IMR-90 (cell line): ENCODE measurements at regions not wholly inside any gene's neighbourhood (a gene's known extent, or its start where the extent isn't known, plus 50 kb on each side); places are given as distances from the start of the nearest gene placed in this dataset.

ENCODE experiments used
- ATAC-seq: fragments of 200-7000 bp; cut with Tn5 transposase; 2 replicates; pipeline ENCODE4 v1.9.1; 2020; ENCODE audit warnings: low read depth, mild to moderate bottlenecking, moderate library complexity
- BruUV-seq: library from RNA; stranded (reverse); fragments of 400-500 nt; replicated peaks from 2 replicates; lab custom pipeline; 2021; lab: Mats Ljungman, UMichigan
- CTCF ChIA-PET: fragments of 300-600 bp; formaldehyde crosslinking; extraction: SDS; loops from one replicate; lab custom pipeline; 2021; ENCODE audit warnings: antibody characterized with exemption; lab: Yijun Ruan, JAX
- POLR2A ChIA-PET: fragments of 300-600 bp; sonication (Branson Sonifier 250); formaldehyde crosslinking; loops from one replicate; lab custom pipeline; 2022; ENCODE audit warnings: antibody characterized with exemption; ENCODE audit not compliant: unreplicated experiment; lab: Charles Lee
- DNase-seq: peaks from one replicate; pipeline ENCODE4 v3.0.0; 2013
- H2AFZ ChIP-seq: replicated peaks from 2 replicates; pipeline ENCODE3; 2013; ENCODE audit warnings: low read length, mild to moderate bottlenecking; ENCODE audit not compliant: poor library complexity
- H2AK5ac ChIP-seq: 2 replicates; pipeline ENCODE4 v1.6.1; 2013; ENCODE audit warnings: low read depth, low read length, inconsistent platforms
- H2AK9ac ChIP-seq: replicated peaks from 2 replicates; pipeline ENCODE3; 2013; ENCODE audit warnings: mild to moderate bottlenecking, low read depth, low read length, moderate library complexity; ENCODE audit not compliant: poor library complexity
- H2BK120ac ChIP-seq: 2 replicates; pipeline ENCODE4 v1.6.1; 2013; ENCODE audit warnings: low read depth, low read length, inconsistent platforms
- H2BK15ac ChIP-seq: 3 replicates; pipeline ENCODE4 v1.6.1; 2013; ENCODE audit warnings: low read depth, low read length, inconsistent platforms
- H2BK20ac ChIP-seq: 2 replicates; pipeline ENCODE4 v1.6.1; 2013; ENCODE audit warnings: low read depth, mild to moderate bottlenecking, inconsistent platforms, low read length, moderate library complexity
- H2BK5ac ChIP-seq: 2 replicates; pipeline ENCODE4 v1.6.1; 2013; ENCODE audit warnings: mild to moderate bottlenecking, low read depth, low read length, inconsistent platforms; ENCODE audit not compliant: poor library complexity, severe bottlenecking
- H3K14ac ChIP-seq: replicated peaks from 2 replicates; pipeline ENCODE4 v1.6.1; 2013; ENCODE audit warnings: low read depth, low read length, inconsistent platforms
- H3K18ac ChIP-seq: 2 replicates; pipeline ENCODE4 v1.6.1; 2013; ENCODE audit warnings: low read depth, low read length, control low read depth
- H3K23ac ChIP-seq: 2 replicates; pipeline ENCODE4 v1.6.1; 2013; ENCODE audit warnings: low read depth, low read length, inconsistent platforms
- H3K27ac ChIP-seq: 2 replicates; pipeline ENCODE4 v1.5.1; 2013; ENCODE audit warnings: mild to moderate bottlenecking, control low read depth, low read length; ENCODE audit not compliant: insufficient read depth
- H3K27me3 ChIP-seq: 2 replicates; pipeline ENCODE4 v1.6.1; 2013; ENCODE audit warnings: low read length; ENCODE audit not compliant: control insufficient read depth, insufficient read depth
- H3K36me3 ChIP-seq: 2 replicates; pipeline ENCODE4 v1.6.1; 2013; ENCODE audit warnings: low read length, mixed read lengths; ENCODE audit not compliant: control insufficient read depth, insufficient read depth
- H3K4ac ChIP-seq: 2 replicates; pipeline ENCODE4 v1.6.1; 2013; ENCODE audit warnings: low read depth, low read length, inconsistent platforms
- H3K4me1 ChIP-seq: 2 replicates; pipeline ENCODE4 v1.6.1; 2013; ENCODE audit warnings: low read length, mixed read lengths; ENCODE audit not compliant: control insufficient read depth, insufficient read depth
- H3K4me2 ChIP-seq: 2 replicates; pipeline ENCODE4 v1.6.1; 2013; ENCODE audit warnings: low read depth, mild to moderate bottlenecking, control low read depth, low read length, moderate library complexity
- H3K4me3 ChIP-seq: 2 replicates; pipeline ENCODE4 v1.5.1; 2013; ENCODE audit warnings: low read depth, mild to moderate bottlenecking, control low read depth, low read length, moderate library complexity; ENCODE audit not compliant: insufficient read depth
- H3K56ac ChIP-seq: 2 replicates; pipeline ENCODE4 v1.6.1; 2013; ENCODE audit warnings: low read length, inconsistent platforms; ENCODE audit not compliant: insufficient read depth; ENCODE audit errors: extremely low read depth
- H3K79me1 ChIP-seq, 2 experiments: 2 replicates each; pipeline ENCODE4 v1.6.1; 2013; ENCODE audit warnings: low read length in 2 of 2, inconsistent platforms in 1 of 2, low read depth in 1 of 2
- H3K9ac ChIP-seq: 2 replicates; pipeline ENCODE4 v1.6.1; 2013; ENCODE audit warnings: low read depth, low read length, control low read depth
- H3K9me1 ChIP-seq: 2 replicates; pipeline ENCODE4 v1.6.1; 2013; ENCODE audit warnings: low read length, inconsistent platforms; ENCODE audit not compliant: insufficient read depth
- H3K9me3 ChIP-seq: 2 replicates; pipeline ENCODE4 v1.6.1; 2013; ENCODE audit warnings: low read length; ENCODE audit not compliant: control insufficient read depth, insufficient read depth
- H4K20me1 ChIP-seq: 2 replicates; pipeline ENCODE4 v1.6.1; 2013; ENCODE audit warnings: low read length, inconsistent platforms; ENCODE audit not compliant: insufficient read depth
- H4K5ac ChIP-seq: 2 replicates; pipeline ENCODE4 v1.6.1; 2013; ENCODE audit warnings: mild to moderate bottlenecking, low read depth, low read length, control low read depth
- H4K8ac ChIP-seq, 2 experiments: 2 replicates each; pipeline ENCODE4 v1.6.1; 2013; ENCODE audit warnings: low read depth in 2 of 2, low read length in 2 of 2, control low read depth in 1 of 2, inconsistent platforms in 1 of 2
- H4K91ac ChIP-seq: 2 replicates; pipeline ENCODE4 v1.6.1; 2013; ENCODE audit warnings: low read depth, low read length, inconsistent platforms; ENCODE audit not compliant: insufficient read depth
- BHLHE40 ChIP-seq: fragments of 150-350 bp; IDR thresholded peaks from 2 replicates; pipeline ENCODE4 v1.6.1; 2016; ENCODE audit warnings: mild to moderate bottlenecking, low read depth, low read length
- CHD1 ChIP-seq: IDR thresholded peaks from 2 replicates; pipeline ENCODE4 v1.6.1; 2012; ENCODE audit warnings: low read depth, low read length, improper control_type of control experiment
- FOS ChIP-seq: fragments of 150-350 bp; IDR thresholded peaks from 2 replicates; pipeline ENCODE4 v1.6.1; 2016; ENCODE audit warnings: low read depth, low read length
- MAFK ChIP-seq: IDR thresholded peaks from 2 replicates; pipeline ENCODE4 v1.6.1; 2012; ENCODE audit warnings: low read depth, low read length, improper control_type of control experiment
- MAZ ChIP-seq: IDR thresholded peaks from 2 replicates; pipeline ENCODE4 v1.6.1; 2012; ENCODE audit warnings: low read depth, mild to moderate bottlenecking, low read length, improper control_type of control experiment, moderate library complexity, borderline replicate concordance
- MXI1 ChIP-seq: IDR thresholded peaks from 2 replicates; pipeline ENCODE4 v1.6.1; 2012; ENCODE audit warnings: low read depth, mild to moderate bottlenecking, low read length, moderate library complexity, borderline replicate concordance
- NFE2L2 ChIP-seq: fragments of 150-350 bp; IDR thresholded peaks from 2 replicates; pipeline ENCODE4 v1.6.1; 2016; ENCODE audit warnings: low read depth, mild to moderate bottlenecking, low read length
- RFX5 ChIP-seq: IDR thresholded peaks from 2 replicates; pipeline ENCODE4 v1.8.0; 2012; ENCODE audit warnings: low read depth, mild to moderate bottlenecking, low read length, moderate library complexity
- SMC3 ChIP-seq: fragments of 150-350 bp; IDR thresholded peaks from 2 replicates; pipeline ENCODE4 v1.6.1; 2016; ENCODE audit warnings: low read depth, mild to moderate bottlenecking, antibody characterized with exemption, low read length, moderate library complexity
- WGBS, 2 experiments: methylation state at CpG; one replicate each; pipeline versions ENCODE4 v1.1.5 to v1.1.7; 2013; ENCODE audit warnings: missing lambda C conversion rate in 2 of 2; ENCODE audit not compliant: insufficient read length in 1 of 2; ENCODE audit errors: extremely low coverage in 2 of 2; 5-methylcytosine and 5-hydroxymethylcytosine counted together
- dilution Hi-C: fragments of 300-500 bp; cut with HindIII; formaldehyde crosslinking; loops from one replicate; pipeline ENCODE4 v1.14.3; 2018; ENCODE audit warnings: low sequenced_read_pairs; ENCODE audit not compliant: unreplicated experiment
- in situ Hi-C: fragments of 300-500 bp; cut with MboI; formaldehyde crosslinking; loops from 3 replicates; pipeline ENCODE4 v1.14.3; 2019; ENCODE audit warnings: low sequenced_read_pairs, inconsistent platforms, mixed read lengths
- intact Hi-C: fragments of 100-400 bp; cut with micrococcal nuclease; formaldehyde crosslinking; loops from 2 replicates; pipeline ENCODE4 v1.10.0; 2022
- TF ChIP-seq, protein P1 (sequence below): conservative IDR thresholded peaks from 2 replicates; pipeline ENCODE4 v1.5.1; 2012; ENCODE audit warnings: mild to moderate bottlenecking, low read depth, low read length, improper control_type of control experiment
- TF ChIP-seq, protein P2 (sequence below): fragments of 150-350 bp; IDR thresholded peaks from 2 replicates; pipeline ENCODE4 v1.6.1; 2016; ENCODE audit warnings: low read depth, mild to moderate bottlenecking, low read length, moderate library complexity, borderline replicate concordance

GRCh38 chr4:81604683-81605218, 133.0 kb upstream of the RASGEF1B start:
- no peak for DNase-seq

More at GRCh38 chr4:81604683-81605218, 133.0 kb upstream of the RASGEF1B start:
- no peak overlapping the region for H2BK15ac ChIP-seq
- H3K4me3 ChIP-seq, result no peak overlapping the region
- H2BK5ac ChIP-seq, result no peak overlapping the region
- no peaks in the 10 kb centered on the region; the same call in 1 of the 2 replicates for H3K27me3 ChIP-seq
- no peak overlapping the region for H3K23ac ChIP-seq
- BruUV-seq, result no TSS peak
- no peak overlapping the region for H2AK5ac ChIP-seq
- WGBS, 2 experiments, result no CpG with 5 or more reads among the region's 3 CpGs
- dilution Hi-C loops, result no loop called here
- TF ChIP-seq MAFK (no peak), NFE2L2 (no peak), CHD1 (no peak), FOS (no peak), RFX5 (no peak), MXI1 (no peak), BHLHE40 (no peak), SMC3 (no peak), MAZ (no peak)
- TF ChIP-seq, protein P1, sequence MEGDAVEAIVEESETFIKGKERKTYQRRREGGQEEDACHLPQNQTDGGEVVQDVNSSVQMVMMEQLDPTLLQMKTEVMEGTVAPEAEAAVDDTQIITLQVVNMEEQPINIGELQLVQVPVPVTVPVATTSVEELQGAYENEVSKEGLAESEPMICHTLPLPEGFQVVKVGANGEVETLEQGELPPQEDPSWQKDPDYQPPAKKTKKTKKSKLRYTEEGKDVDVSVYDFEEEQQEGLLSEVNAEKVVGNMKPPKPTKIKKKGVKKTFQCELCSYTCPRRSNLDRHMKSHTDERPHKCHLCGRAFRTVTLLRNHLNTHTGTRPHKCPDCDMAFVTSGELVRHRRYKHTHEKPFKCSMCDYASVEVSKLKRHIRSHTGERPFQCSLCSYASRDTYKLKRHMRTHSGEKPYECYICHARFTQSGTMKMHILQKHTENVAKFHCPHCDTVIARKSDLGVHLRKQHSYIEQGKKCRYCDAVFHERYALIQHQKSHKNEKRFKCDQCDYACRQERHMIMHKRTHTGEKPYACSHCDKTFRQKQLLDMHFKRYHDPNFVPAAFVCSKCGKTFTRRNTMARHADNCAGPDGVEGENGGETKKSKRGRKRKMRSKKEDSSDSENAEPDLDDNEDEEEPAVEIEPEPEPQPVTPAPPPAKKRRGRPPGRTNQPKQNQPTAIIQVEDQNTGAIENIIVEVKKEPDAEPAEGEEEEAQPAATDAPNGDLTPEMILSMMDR, result no peak
- TF ChIP-seq, protein P2, sequence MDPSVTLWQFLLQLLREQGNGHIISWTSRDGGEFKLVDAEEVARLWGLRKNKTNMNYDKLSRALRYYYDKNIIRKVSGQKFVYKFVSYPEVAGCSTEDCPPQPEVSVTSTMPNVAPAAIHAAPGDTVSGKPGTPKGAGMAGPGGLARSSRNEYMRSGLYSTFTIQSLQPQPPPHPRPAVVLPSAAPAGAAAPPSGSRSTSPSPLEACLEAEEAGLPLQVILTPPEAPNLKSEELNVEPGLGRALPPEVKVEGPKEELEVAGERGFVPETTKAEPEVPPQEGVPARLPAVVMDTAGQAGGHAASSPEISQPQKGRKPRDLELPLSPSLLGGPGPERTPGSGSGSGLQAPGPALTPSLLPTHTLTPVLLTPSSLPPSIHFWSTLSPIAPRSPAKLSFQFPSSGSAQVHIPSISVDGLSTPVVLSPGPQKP, result no peak
- H2AFZ ChIP-seq, result no peak overlapping the region
- no peak overlapping the region for H3K27ac ChIP-seq
- H2BK120ac ChIP-seq, result no peak overlapping the region
- H3K36me3 ChIP-seq, result no peaks in the 10 kb centered on the region
- H3K56ac ChIP-seq, result no peak overlapping the region
- no peak overlapping the region for H4K8ac ChIP-seq
- H3K79me1 ChIP-seq, result no peaks in the 10 kb centered on the region
- H3K9ac ChIP-seq, result no peak overlapping the region
- ChIA-PET POLR2A (no interaction called here), CTCF (interaction anchor here (0.7 kb wide), 1 partner anchor 137 kb away, joined by 3 read pairs; no protein-coding TSS in a partner anchor)
- H3K4me2 ChIP-seq, result no peak overlapping the region
- no peak overlapping the region for H4K91ac ChIP-seq
- no peaks in the 10 kb centered on the region for H4K20me1 ChIP-seq
- H3K9me3 ChIP-seq, result no peaks in the 10 kb centered on the region
- in situ Hi-C loops, result no loop called here
- H3K18ac ChIP-seq, result no peak overlapping the region
- no peaks in the 10 kb centered on the region for H3K9me1 ChIP-seq
- H3K4ac ChIP-seq, result no peak overlapping the region
- H3K14ac ChIP-seq, result no peak overlapping the region
- no peak overlapping the region for H4K5ac ChIP-seq
- no peak overlapping the region for H2AK9ac ChIP-seq
- no peaks in the 10 kb centered on the region for H3K4me1 ChIP-seq
- ATAC-seq, result no peak
- H2BK20ac ChIP-seq, result no peak overlapping the region
- intact Hi-C loops, result no loop called here
